Endothelial cell of umbilical vein (primary cell): ENCODE measurements at regions not wholly inside any gene's neighbourhood (a gene's known extent, or its start where the extent isn't known, plus 50 kb on each side); places are given as distances from the start of the nearest gene placed in this dataset.

Experiments used
- BruUV-seq: library from RNA; stranded (reverse); fragments of 400-500 nt; replicated peaks from 2 replicates; lab custom pipeline; 2021; lab: Mats Ljungman, UMichigan
- CTCF ChIA-PET: fragments of 300-600, 350-600 bp; sonication (Branson Sonifier 250); formaldehyde crosslinking; loops from one replicate; lab custom pipeline; 2021; ENCODE audit warnings: antibody characterized with exemption, inconsistent platforms; lab: Charles Lee
- POLR2A ChIA-PET: fragments of 300-600, 350-600 bp; sonication (Branson Sonifier 250); formaldehyde crosslinking; loops from one replicate; lab custom pipeline; 2021; ENCODE audit warnings: antibody characterized with exemption, inconsistent platforms; lab: Charles Lee
- DNase-seq: peaks from one replicate; pipeline ENCODE4 v3.0.0-alpha.2; 2011; ENCODE audit warnings: low read depth, low spot score
- FAIRE-seq: peaks from 2 replicates; lab custom pipeline; 2011; peaks lifted over from hg19 to GRCh38; lab: Jason Lieb, UNC
- H2AFZ ChIP-seq: 2 replicates; pipeline ENCODE4 v1.6.0; 2012; ENCODE audit warnings: low read depth, low read length, control low read depth, inconsistent platforms
- H3K27ac ChIP-seq: 2 replicates; pipeline ENCODE4 v1.5.1; 2011; ENCODE audit warnings: low read depth, mild to moderate bottlenecking, control low read depth, low read length, moderate library complexity; ENCODE audit not compliant: insufficient read depth
- H3K27me3 ChIP-seq, 2 experiments: 2 replicates each; pipeline versions ENCODE4 v1.6.0 to v1.6.1; 2011; ENCODE audit warnings: low read length in 2 of 2, mixed read lengths in 1 of 2; ENCODE audit not compliant: control insufficient read depth in 2 of 2, insufficient read depth in 2 of 2
- H3K36me3 ChIP-seq, 2 experiments: 2 replicates in 1 of 2; 3 replicates in 1 of 2; pipeline ENCODE4 v1.5.1; 2011; ENCODE audit warnings: low read length in 2 of 2, mild to moderate bottlenecking in 1 of 2, moderate library complexity in 1 of 2; ENCODE audit not compliant: control insufficient read depth in 2 of 2, insufficient read depth in 2 of 2; ENCODE audit errors: extremely low read depth in 1 of 2
- H3K4me1 ChIP-seq: 3 replicates; pipeline ENCODE4 v1.5.1; 2011; ENCODE audit warnings: mild to moderate bottlenecking, low read length; ENCODE audit not compliant: control insufficient read depth, insufficient read depth; ENCODE audit errors: extremely low read depth
- H3K4me2 ChIP-seq: 2 replicates; pipeline ENCODE4 v1.6.1; 2011; ENCODE audit warnings: low read length, control low read depth, mixed read lengths; ENCODE audit not compliant: insufficient read depth
- H3K4me3 ChIP-seq, 3 experiments: fragments of 200-600 bp in 1 of 3; sonication (generic), shearing (Covaris generic) in 1 of 3; replicated peaks in 1 of 3; 2 replicates each; pipeline ENCODE4 v1.5.1; 2011 to 2016; ENCODE audit warnings: control low read depth in 3 of 3, low read length in 3 of 3, mild to moderate bottlenecking in 2 of 3, inconsistent platforms in 1 of 3, low read depth in 1 of 3, moderate library complexity in 1 of 3; ENCODE audit not compliant: insufficient read depth in 1 of 3
- H3K79me2 ChIP-seq: 2 replicates; pipeline ENCODE4 v1.6.0; 2012; ENCODE audit warnings: low read length, inconsistent platforms; ENCODE audit not compliant: control insufficient read depth, insufficient read depth
- H3K9ac ChIP-seq: replicated peaks from 2 replicates; pipeline ENCODE3; 2011; ENCODE audit warnings: low read length, control low read depth; ENCODE audit not compliant: insufficient read depth; ENCODE audit errors: extremely low read depth
- H3K9me1 ChIP-seq: replicated peaks from 3 replicates; pipeline ENCODE4 v1.6.0; 2011; ENCODE audit warnings: mild to moderate bottlenecking, low read length; ENCODE audit not compliant: control insufficient read depth, insufficient read depth; ENCODE audit errors: extremely low read depth
- H3K9me3 ChIP-seq: replicated peaks from 2 replicates; pipeline ENCODE4 v1.5.1; 2012; ENCODE audit warnings: low read length, inconsistent platforms; ENCODE audit not compliant: control insufficient read depth, insufficient read depth
- H4K20me1 ChIP-seq: replicated peaks from 2 replicates; pipeline ENCODE3; 2011; ENCODE audit warnings: mild to moderate bottlenecking, low read length; ENCODE audit not compliant: control insufficient read depth, insufficient read depth; ENCODE audit errors: extremely low read depth
- EZH2 ChIP-seq: IDR thresholded peaks from 2 replicates; pipeline ENCODE4 v1.6.1; 2012; ENCODE audit warnings: borderline replicate concordance, low read depth, mild to moderate bottlenecking, moderate library complexity, low read length, inconsistent platforms; ENCODE audit not compliant: severe bottlenecking
- FOS ChIP-seq: IDR thresholded peaks from 2 replicates; pipeline ENCODE4 v1.6.1; 2011; ENCODE audit warnings: mild to moderate bottlenecking, low read length, moderate library complexity, borderline replicate concordance; ENCODE audit not compliant: insufficient read depth
- GATA2 ChIP-seq: IDR thresholded peaks from 2 replicates; pipeline ENCODE4 v1.7.0; 2011; ENCODE audit warnings: low read depth, mild to moderate bottlenecking, moderate library complexity, mixed read lengths, low read length; ENCODE audit not compliant: insufficient read length, insufficient read depth
- JUN ChIP-seq: IDR thresholded peaks from 2 replicates; pipeline ENCODE4 v1.6.1; 2011; ENCODE audit warnings: borderline replicate concordance, low read depth; ENCODE audit not compliant: insufficient read length, insufficient read depth
- MYC ChIP-seq: IDR thresholded peaks from one replicate; pipeline ENCODE4 v1.6.1; 2011; ENCODE audit warnings: mild to moderate bottlenecking, low read depth, low read length
- POLR2A ChIP-seq: IDR thresholded peaks from 2 replicates; pipeline ENCODE4 v1.6.1; 2012; ENCODE audit warnings: low read depth, mild to moderate bottlenecking, control low read depth, low read length
- POLR2AphosphoS5 ChIP-seq: IDR thresholded peaks from 2 replicates; pipeline ENCODE4 v1.6.1; 2012; ENCODE audit warnings: low read depth, mild to moderate bottlenecking, control low read depth, low read length, moderate library complexity; ENCODE audit not compliant: insufficient read depth
- dilution Hi-C: fragments of 300-500 bp; cut with MboI; formaldehyde crosslinking; loops from one replicate; pipeline ENCODE4 v1.15.0; 2019; ENCODE audit warnings: low sequenced_read_pairs; ENCODE audit not compliant: extremely low pct_ligation_motif_present
- intact Hi-C: fragments of 100-400 bp; cut with micrococcal nuclease; formaldehyde crosslinking; loops from one replicate; pipeline ENCODE4 v1.10.0; 2022
- TF ChIP-seq, protein P1 (sequence below), 2 donors: IDR thresholded peaks; 1 replicate in 1 of 2; 2 replicates in 1 of 2; pipeline ENCODE4 v1.5.1; 2011; ENCODE audit warnings: low read length in 2 of 2, mild to moderate bottlenecking in 2 of 2, moderate library complexity in 2 of 2, control low read depth in 1 of 2, inconsistent platforms in 1 of 2, low read depth in 1 of 2; ENCODE audit not compliant: insufficient read depth in 1 of 2; ENCODE audit errors: extremely low read depth in 1 of 2
- TF ChIP-seq, protein P2 (sequence below): IDR thresholded peaks from 2 replicates; pipeline ENCODE4 v1.6.1; 2011; ENCODE audit not compliant: insufficient read depth, insufficient read length

- Histone ChIP-seq H3K36me3 (no peaks in the 10 kb centered on the region), H3K9me3 (no peaks in the 10 kb centered on the region), H3K9me1 (no peaks in the 10 kb centered on the region), H3K27me3 (no peaks in the 10 kb centered on the region), H3K27ac (no peak overlapping the region), H2AFZ (no peak overlapping the region), H3K4me1 (no peaks in the 10 kb centered on the region), H3K4me2 (no peak overlapping the region), H3K79me2 (no peaks in the 10 kb centered on the region), H3K9ac (no peak overlapping the region), H3K4me3 (no peak overlapping the region), H4K20me1 (no peaks in the 10 kb centered on the region)
- POLR2A ChIA-PET = no interaction called here
- BruUV-seq = no TSS peak
- intact Hi-C loops = no loop called here
- TF ChIP-seq FOS = no peak
- TF ChIP-seq POLR2AphosphoS5 = no peak
- TF ChIP-seq JUN = no peak
- no peak for DNase-seq
- dilution Hi-C loops = no loop called here
- CTCF ChIA-PET = interaction anchor here (0.6 kb wide), 1 partner anchor 527 kb away, joined by 3 read pairs; no protein-coding TSS in a partner anchor
- no peak for FAIRE-seq
Observed at GRCh38 chr2:226187156-226187555, 612.5 kb downstream of the IRS1 start.

DNA sequence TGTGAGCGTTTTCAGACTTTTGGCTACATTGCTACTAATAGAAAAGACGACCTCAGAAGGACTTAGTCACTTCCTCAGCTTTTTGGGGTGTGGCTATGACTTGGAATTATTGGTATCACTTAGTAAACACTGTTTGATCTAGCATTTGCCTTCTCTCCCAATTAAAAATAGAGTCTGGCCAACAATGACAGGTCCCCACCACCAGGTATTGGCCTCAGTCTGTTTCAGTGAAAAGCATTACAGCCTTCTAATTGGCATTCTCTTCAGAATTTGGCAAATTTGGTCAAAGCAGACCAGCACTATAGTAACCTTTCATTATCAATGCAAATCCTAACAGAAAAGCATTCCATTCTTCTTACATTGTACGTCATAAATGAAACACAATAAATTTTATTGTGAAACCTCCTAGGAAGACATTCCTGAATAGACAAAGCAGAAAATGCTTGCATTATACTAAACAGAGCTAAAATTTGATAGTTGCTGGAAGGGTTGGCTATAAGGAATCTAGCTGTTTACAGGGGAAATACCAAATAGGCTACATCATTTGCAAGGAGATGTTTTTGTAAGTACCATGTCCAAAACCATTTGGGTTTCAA, 613.9 kb downstream of the IRS1 start:
- Histone ChIP-seq H3K27me3 (no peaks in the 10 kb centered on the region), H3K36me3 (no peaks in the 10 kb centered on the region), H3K9me1 (no peaks in the 10 kb centered on the region), H3K4me1 (no peaks in the 10 kb centered on the region), H3K4me2 (no peak overlapping the region), H3K9me3 (no peaks in the 10 kb centered on the region), H3K27ac (no peak overlapping the region), H4K20me1 (no peaks in the 10 kb centered on the region), H2AFZ (no peak overlapping the region), H3K4me3 (no peak overlapping the region), H3K9ac (no peak overlapping the region), H3K79me2 (no peaks in the 10 kb centered on the region)
- DNase-seq (no peak), FAIRE-seq (no peak)
- TF ChIP-seq, protein P1, sequence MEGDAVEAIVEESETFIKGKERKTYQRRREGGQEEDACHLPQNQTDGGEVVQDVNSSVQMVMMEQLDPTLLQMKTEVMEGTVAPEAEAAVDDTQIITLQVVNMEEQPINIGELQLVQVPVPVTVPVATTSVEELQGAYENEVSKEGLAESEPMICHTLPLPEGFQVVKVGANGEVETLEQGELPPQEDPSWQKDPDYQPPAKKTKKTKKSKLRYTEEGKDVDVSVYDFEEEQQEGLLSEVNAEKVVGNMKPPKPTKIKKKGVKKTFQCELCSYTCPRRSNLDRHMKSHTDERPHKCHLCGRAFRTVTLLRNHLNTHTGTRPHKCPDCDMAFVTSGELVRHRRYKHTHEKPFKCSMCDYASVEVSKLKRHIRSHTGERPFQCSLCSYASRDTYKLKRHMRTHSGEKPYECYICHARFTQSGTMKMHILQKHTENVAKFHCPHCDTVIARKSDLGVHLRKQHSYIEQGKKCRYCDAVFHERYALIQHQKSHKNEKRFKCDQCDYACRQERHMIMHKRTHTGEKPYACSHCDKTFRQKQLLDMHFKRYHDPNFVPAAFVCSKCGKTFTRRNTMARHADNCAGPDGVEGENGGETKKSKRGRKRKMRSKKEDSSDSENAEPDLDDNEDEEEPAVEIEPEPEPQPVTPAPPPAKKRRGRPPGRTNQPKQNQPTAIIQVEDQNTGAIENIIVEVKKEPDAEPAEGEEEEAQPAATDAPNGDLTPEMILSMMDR (IDR thresholded peaks at IDR 0.05; ENCODE audit: extremely low read depth in 1 of 2, insufficient read depth in 1 of 2, low read depth in 1 of 2, low read length in 2 of 2) = no peak
- TF ChIP-seq JUN (no peak), GATA2 (no peak), POLR2A (no peak), MYC (no peak), EZH2 (no peak), POLR2AphosphoS5 (no peak), FOS (no peak)
- TF ChIP-seq, protein P2, sequence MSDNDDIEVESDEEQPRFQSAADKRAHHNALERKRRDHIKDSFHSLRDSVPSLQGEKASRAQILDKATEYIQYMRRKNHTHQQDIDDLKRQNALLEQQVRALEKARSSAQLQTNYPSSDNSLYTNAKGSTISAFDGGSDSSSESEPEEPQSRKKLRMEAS = no peak
- no TSS peak for BruUV-seq
- dilution Hi-C loops = no loop called here
- ChIA-PET POLR2A (no interaction called here), CTCF (no interaction called here)
- intact Hi-C loops = no loop called here
